ENCODE measurements at regions not wholly inside any gene's neighbourhood (a gene's known extent, or its start where the extent isn't known, plus 50 kb on each side); places are given as distances from the start of the nearest gene placed in this dataset.

DNA sequence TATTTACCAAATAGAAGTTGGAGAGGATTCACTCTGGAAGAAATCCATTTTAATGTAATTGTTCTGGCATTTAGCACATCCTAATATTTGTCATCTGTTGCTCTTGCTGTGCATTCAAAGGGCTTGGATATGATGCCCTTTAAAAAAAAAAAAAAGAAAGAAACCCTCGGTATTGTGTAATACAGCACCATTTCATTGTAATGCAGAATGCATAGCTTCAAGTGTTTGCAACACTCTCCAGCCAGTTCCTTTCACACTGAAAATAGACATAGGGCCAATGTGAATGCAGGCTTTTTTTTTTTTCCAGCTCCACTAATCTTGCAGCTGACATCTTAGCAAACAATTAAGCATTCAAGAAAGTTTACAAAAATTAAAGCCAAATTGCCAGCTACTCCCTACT is 197.4 kb upstream of the POU3F2 start:
- DNase-seq (ENCODE audit: low read depth, low spot score): no peak
- TF ChIP-seq, protein P1, sequence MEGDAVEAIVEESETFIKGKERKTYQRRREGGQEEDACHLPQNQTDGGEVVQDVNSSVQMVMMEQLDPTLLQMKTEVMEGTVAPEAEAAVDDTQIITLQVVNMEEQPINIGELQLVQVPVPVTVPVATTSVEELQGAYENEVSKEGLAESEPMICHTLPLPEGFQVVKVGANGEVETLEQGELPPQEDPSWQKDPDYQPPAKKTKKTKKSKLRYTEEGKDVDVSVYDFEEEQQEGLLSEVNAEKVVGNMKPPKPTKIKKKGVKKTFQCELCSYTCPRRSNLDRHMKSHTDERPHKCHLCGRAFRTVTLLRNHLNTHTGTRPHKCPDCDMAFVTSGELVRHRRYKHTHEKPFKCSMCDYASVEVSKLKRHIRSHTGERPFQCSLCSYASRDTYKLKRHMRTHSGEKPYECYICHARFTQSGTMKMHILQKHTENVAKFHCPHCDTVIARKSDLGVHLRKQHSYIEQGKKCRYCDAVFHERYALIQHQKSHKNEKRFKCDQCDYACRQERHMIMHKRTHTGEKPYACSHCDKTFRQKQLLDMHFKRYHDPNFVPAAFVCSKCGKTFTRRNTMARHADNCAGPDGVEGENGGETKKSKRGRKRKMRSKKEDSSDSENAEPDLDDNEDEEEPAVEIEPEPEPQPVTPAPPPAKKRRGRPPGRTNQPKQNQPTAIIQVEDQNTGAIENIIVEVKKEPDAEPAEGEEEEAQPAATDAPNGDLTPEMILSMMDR (IDR thresholded peaks at IDR 0.05; ENCODE audit: insufficient read depth, low read length, missing control alignments): no peak
- POLR2A ChIA-PET: no interaction called here
- CTCF ChIA-PET: no interaction called here
- no peak overlapping the region for H3K4me3 ChIP-seq (ENCODE audit: low read depth, low read length)

DNA sequence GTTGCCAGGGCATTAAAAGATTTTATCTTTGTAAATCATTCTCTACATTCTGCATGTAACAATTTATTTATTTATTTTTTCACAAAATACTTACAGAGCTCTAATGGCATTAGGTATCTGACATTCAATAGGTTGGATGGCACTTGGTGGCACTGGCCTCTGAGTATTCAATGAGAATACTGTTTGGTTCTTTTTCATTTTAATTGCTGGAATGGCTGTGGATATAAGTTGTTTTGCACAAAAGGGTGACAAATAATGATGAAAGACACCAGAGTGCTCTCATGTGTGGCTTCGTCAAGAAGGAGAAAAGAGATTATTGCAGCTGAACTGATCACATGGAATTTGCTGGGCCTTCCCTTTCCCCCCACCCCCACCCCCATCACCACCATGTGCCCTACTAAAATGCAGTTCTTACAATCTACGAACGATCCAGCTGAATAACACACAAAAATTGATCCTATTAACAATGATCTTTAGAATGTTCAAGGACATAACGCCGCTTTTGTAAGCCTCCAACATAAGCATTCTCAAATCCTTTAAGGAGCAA is 195.2 kb upstream of the POU3F2 start:
- POLR2A ChIA-PET: no interaction called here
- CTCF ChIA-PET: no interaction called here
- DNase-seq (ENCODE audit: low read depth, low spot score): no peak
- TF ChIP-seq, protein P1 (IDR thresholded peaks at IDR 0.05; ENCODE audit: insufficient read depth, low read length, missing control alignments): no peak
- no peak overlapping the region for H3K4me3 ChIP-seq (ENCODE audit: low read depth, low read length)

DNA sequence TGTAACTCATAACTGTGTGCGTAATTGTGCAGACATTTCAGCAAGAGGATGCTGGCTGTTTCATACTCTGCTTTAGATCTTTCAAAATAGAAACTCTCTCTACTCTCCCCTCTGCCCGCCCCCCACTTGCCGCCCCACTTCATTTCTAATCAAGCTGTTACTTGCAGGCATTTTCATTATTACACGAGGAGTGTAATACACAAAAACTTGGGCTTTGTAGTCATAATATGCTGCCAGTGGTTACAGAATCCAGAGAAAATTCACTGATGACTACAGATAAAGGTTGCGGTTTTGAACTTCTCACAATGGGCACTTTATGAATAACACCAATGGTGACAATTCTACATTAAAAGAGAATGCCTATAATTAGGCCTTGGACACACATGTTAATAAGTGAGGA is 194.0 kb upstream of the POU3F2 start:
- H3K4me3 ChIP-seq (ENCODE audit: low read depth, low read length): no peak overlapping the region
- ChIA-PET POLR2A (no interaction called here), CTCF (no interaction called here)

DNA sequence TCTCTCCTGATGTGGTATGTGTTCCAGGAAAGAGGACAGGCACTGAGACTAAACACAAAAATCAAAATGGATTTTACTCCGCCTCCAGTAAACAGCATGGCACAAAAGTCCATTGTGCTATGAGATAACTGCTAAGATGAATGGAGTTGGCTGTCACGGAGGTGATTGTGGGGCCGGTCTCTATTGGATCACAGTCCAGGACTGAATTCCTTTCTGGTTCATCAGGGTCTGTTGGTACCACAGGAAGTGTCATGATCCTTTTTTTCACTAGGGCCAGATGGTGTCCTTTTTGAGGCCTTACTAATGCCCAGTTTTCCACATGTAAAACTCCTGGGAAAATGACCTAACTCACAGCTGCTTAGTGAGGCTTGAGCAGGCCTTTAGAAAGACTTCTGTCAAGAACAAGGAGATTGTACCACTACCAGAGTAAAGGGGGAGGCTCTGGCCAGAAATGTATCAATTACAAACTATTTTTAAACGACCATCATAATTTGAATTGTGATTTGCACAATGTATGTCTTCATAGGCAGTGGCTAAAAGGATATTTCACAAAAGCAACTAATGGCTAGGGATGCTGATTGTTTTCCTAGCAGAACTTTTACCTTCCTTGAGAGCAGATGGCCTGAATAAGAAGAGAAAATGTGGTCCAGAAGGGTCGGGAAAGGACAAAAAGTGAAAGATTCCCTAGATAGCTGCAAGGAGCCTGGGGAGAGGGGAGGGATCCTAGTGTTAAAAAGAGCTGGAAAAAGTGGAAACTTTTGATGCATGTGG is 192.2 kb upstream of the POU3F2 start:
- TF ChIP-seq, protein P1 (IDR thresholded peaks at IDR 0.05; ENCODE audit: insufficient read depth, low read length, missing control alignments): no peak
- H3K4me3 ChIP-seq (ENCODE audit: low read depth, low read length): no peak overlapping the region
- ChIA-PET CTCF (no interaction called here), POLR2A (no interaction called here)
- DNase-seq (ENCODE audit: low read depth, low spot score): no peak

More for the DNA sequence above, 194.0 kb upstream of the POU3F2 start:
- TF ChIP-seq, protein P1 (IDR thresholded peaks at IDR 0.05; ENCODE audit: insufficient read depth, low read length, missing control alignments): no peak
- no peak for DNase-seq (ENCODE audit: low read depth, low spot score)

DNA sequence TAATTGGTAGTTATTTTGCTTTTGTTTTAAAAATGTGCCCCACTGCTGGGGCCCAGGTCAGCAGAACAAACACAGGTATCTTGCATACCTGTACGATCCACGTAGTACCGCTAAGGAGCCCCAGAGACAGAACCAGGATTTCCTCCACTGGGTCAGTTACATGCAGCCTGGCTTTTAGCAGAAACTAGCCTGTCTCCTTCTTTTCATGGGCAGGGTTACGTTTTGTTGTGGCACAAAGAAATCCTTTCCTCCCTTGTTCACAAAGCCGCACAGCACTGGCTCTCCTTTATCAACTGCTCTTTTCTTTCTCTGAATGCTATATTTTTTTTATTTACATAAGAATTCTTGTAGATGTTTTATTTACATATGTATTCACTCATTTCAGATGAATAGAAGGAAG is 190.3 kb upstream of the POU3F2 start:
- TF ChIP-seq, protein P1 (IDR thresholded peaks at IDR 0.05; ENCODE audit: insufficient read depth, low read length, missing control alignments): no peak
- no peak overlapping the region for H3K4me3 ChIP-seq (ENCODE audit: low read depth, low read length)
- no peak for DNase-seq (ENCODE audit: low read depth, low spot score)
- POLR2A ChIA-PET: no interaction called here
- CTCF ChIA-PET: no interaction called here

DNA sequence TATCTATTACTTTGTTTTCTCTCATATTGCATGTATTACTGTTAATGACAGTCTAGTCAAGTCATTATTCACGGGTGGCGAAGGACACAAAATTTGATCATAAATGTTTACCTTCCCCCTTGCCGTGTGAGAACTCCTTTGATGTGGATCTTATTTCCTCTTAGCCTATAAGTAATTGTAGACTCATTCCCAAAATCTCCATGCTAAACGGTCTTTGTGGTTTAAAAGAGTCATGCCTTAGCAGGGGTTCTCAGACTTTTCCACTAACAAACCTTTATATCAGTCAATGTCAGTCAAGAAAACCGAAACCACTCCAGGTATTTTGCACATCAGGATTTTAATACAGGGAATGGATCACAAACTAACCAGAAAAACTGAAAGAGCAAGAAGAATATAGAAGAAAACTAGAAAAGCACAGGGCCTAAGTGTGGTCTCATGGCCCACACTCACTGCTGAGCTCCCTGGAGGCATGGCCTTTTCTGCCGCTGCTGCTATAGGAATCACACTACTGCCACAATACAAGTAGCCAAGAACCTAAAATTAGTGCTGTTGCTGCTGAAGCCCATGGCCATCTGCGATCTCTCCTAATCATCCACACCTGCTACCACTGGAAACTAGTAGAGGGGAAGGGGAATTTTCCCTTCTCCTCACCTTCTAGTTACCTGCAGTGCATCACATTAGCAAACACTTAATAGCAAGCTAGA is 186.0 kb upstream of the POU3F2 start:
- no peak for DNase-seq (ENCODE audit: low read depth, low spot score)
- TF ChIP-seq, protein P1 (IDR thresholded peaks at IDR 0.05; ENCODE audit: insufficient read depth, low read length, missing control alignments): no peak
- POLR2A ChIA-PET: no interaction called here
- H3K4me3 ChIP-seq (ENCODE audit: low read depth, low read length): no peak overlapping the region
- CTCF ChIA-PET: no interaction called here
